GM13977 (cell line): ENCODE measurements at regions not wholly inside any gene's neighbourhood (a gene's known extent, or its start where the extent isn't known, plus 50 kb on each side); places are given as distances from the start of the nearest gene placed in this dataset.

Experiments
- DNase-seq: peaks from one replicate; pipeline ENCODE4 v3.0.0; 2012; ENCODE audit warnings: low spot score
- CTCF ChIP-seq: IDR thresholded peaks from 2 replicates; pipeline ENCODE4 v1.5.1; 2012; ENCODE audit warnings: mild to moderate bottlenecking, control low read depth; ENCODE audit not compliant: insufficient read depth; ENCODE audit errors: extremely low read depth, missing control alignments
- in situ Hi-C: fragments of 300-500 bp; cut with MboI; formaldehyde crosslinking; loops from one replicate; pipeline ENCODE4 v1.12.0; 2022; ENCODE audit warnings: low sequenced_read_pairs, low pct_unique_long_range_greater_than_20kb, mixed read lengths, inconsistent platforms; ENCODE audit not compliant: unreplicated experiment

- no peak for TF ChIP-seq CTCF
- no peak for DNase-seq
- in situ Hi-C loops: no loop called here
Observed at GRCh38 chr2:126513033-126513432, 142.9 kb upstream of the GYPC start.

- in situ Hi-C loops: no loop called here
- no peak for DNase-seq
- TF ChIP-seq CTCF: no peak
Observed at GRCh38 chr2:126515471-126515870, 140.5 kb upstream of the GYPC start.

GRCh38 chr2:126518196-126518595 is 137.8 kb upstream of the GYPC start:
- in situ Hi-C loops: no loop called here
- no peak for DNase-seq
- no peak for TF ChIP-seq CTCF

- peak; percentile 55 for DNase-seq
- TF ChIP-seq CTCF: peak; percentile 72
- in situ Hi-C loops: loop anchor here (10.0 kb wide), 1 partner anchor 247 kb away; no protein-coding TSS in a partner anchor
Observed at GRCh38 chr2:126527836-126528490, 128.0 kb upstream of the GYPC start.

GRCh38 chr2:126531029-126531428 is 124.9 kb upstream of the GYPC start:
- no peak for TF ChIP-seq CTCF
- in situ Hi-C loops: no loop called here
- DNase-seq: no peak

GRCh38 chr2:126534478-126534877 is 121.5 kb upstream of the GYPC start:
- in situ Hi-C loops: no loop called here
- no peak for TF ChIP-seq CTCF
- no peak for DNase-seq
